Neural progenitor cell (in vitro differentiated cells): ENCODE measurements at regions not wholly inside any gene's neighbourhood (a gene's known extent, or its start where the extent isn't known, plus 50 kb on each side); places are given as distances from the start of the nearest gene placed in this dataset.

Source experiments
- EZH2 ChIP-seq: fragments of 200-600 bp; sonication (generic); IDR thresholded peaks from 2 replicates; pipeline ENCODE4 v1.6.1; 2017; ENCODE audit warnings: antibody characterized with exemption, mild to moderate bottlenecking, moderate library complexity
- TF ChIP-seq, protein P1 (sequence below): fragments of 200-600 bp; sonication (generic); IDR thresholded peaks from 2 replicates; pipeline ENCODE4 v1.5.1; 2017; ENCODE audit warnings: antibody characterized with exemption, mild to moderate bottlenecking

DNA sequence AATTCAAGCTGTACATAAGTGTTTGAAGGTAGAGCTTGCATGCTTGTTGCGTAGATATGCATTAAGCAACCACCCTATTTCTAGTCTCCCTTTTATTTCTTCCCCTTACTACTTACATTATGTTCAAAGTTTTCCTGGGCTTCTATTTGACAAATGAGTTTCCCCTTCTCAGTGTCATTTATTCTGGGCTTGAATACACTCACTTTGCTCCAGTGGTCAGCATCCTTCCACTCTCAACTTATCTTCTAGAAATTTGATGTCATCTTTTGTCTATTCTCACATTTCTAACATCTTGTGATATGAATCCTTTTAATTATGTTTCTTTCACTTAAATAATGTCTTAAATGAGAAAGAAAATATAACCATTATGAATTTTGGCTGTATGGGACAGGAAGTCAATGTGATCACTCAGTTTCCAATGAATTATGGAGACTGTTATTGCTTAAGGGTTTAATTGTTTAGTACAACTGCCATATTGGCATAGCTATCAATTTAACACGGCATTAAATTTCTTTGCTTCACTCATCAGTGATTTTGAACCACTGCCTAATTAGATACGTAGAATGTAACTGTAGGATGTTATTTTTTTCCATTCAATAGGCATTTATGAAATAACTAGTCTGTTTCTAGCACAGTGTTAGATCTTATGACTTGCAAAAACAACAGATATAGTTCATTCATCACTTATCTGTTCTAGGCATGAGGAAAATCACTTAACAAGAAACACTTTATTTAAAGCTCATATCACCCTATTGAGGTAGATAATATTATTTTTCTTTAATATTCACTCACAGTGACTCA is 105.5 kb upstream of the CDH12 start:
- TF ChIP-seq, protein P1, sequence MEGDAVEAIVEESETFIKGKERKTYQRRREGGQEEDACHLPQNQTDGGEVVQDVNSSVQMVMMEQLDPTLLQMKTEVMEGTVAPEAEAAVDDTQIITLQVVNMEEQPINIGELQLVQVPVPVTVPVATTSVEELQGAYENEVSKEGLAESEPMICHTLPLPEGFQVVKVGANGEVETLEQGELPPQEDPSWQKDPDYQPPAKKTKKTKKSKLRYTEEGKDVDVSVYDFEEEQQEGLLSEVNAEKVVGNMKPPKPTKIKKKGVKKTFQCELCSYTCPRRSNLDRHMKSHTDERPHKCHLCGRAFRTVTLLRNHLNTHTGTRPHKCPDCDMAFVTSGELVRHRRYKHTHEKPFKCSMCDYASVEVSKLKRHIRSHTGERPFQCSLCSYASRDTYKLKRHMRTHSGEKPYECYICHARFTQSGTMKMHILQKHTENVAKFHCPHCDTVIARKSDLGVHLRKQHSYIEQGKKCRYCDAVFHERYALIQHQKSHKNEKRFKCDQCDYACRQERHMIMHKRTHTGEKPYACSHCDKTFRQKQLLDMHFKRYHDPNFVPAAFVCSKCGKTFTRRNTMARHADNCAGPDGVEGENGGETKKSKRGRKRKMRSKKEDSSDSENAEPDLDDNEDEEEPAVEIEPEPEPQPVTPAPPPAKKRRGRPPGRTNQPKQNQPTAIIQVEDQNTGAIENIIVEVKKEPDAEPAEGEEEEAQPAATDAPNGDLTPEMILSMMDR: no peak
- TF ChIP-seq EZH2: no peak
